Parathyroid adenoma (tissue), 2 donors: ENCODE measurements at regions not wholly inside any gene's neighbourhood (a gene's known extent, or its start where the extent isn't known, plus 50 kb on each side); places are given as distances from the start of the nearest gene placed in this dataset.
"Not testable (repeated sequence)": the region's sequence is repeated elsewhere in the genome, so short reads cannot be mapped to it uniquely, and the experiment has no call there.

Experiments used
- H2AFZ ChIP-seq: fragments of 300-600 bp; sonication (generic); one replicate; pipeline ENCODE4 v1.7.0; 2017; ENCODE audit warnings: antibody characterized with exemption, mild to moderate bottlenecking
- H3K27ac ChIP-seq: fragments of 300-600 bp; sonication (generic); one replicate; pipeline ENCODE4 v1.7.0; 2017
- H3K27me3 ChIP-seq: fragments of 300-600 bp; sonication (generic); one replicate; pipeline ENCODE4 v1.7.0; 2017; ENCODE audit warnings: low read length; ENCODE audit not compliant: control insufficient read depth, insufficient read depth
- H3K36me3 ChIP-seq: fragments of 300-600 bp; sonication (generic); one replicate; pipeline ENCODE4 v1.7.0; 2017; ENCODE audit warnings: low read length; ENCODE audit not compliant: control insufficient read depth, insufficient read depth
- H3K4me1 ChIP-seq: fragments of 300-600 bp; sonication (generic); one replicate; pipeline ENCODE4 v1.7.0; 2017; ENCODE audit warnings: control low read depth
- H3K4me2 ChIP-seq: fragments of 300-600 bp; sonication (generic); one replicate; pipeline ENCODE4 v1.7.0; 2017; ENCODE audit warnings: low read length
- H3K4me3 ChIP-seq: fragments of 300-600 bp; sonication (generic); one replicate; pipeline ENCODE4 v1.7.0; 2017; ENCODE audit warnings: low read depth, low read length
- H3K79me2 ChIP-seq: fragments of 300-600 bp; sonication (generic); one replicate; pipeline ENCODE4 v1.7.0; 2017; ENCODE audit warnings: control low read depth
- H3K9ac ChIP-seq: fragments of 300-600 bp; sonication (generic); one replicate; pipeline ENCODE4 v1.7.0; 2017; ENCODE audit warnings: mild to moderate bottlenecking
- H3K9me3 ChIP-seq: fragments of 300-600 bp; sonication (generic); one replicate; pipeline ENCODE4 v1.7.0; 2017; ENCODE audit warnings: low read length; ENCODE audit not compliant: control insufficient read depth
- TF ChIP-seq, protein P1 (sequence below): fragments of 300-600 bp; sonication (generic); IDR thresholded peaks from one replicate; pipeline ENCODE4 v1.7.0; 2017; ENCODE audit warnings: antibody characterized with exemption, mild to moderate bottlenecking
- donor health status: primary hyperparathyroidism.

DNA sequence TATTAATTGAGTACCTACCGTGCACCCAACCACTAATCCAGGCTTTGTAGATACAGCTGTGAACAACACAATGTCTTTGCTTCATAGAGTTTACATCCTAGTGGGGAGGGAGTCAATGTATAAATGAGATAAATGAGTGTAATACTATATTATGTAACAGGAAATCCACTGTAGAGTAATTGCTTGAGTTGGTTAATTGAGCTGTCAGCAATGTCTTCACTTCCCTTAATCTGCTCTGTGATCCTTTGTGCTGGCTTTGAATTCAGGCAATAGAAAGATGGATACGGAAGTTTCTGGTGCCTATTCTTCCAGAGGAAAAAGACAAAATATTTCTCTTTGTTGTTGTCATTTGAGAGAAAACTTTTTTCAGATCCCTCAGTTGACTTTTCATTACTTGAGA is 104.0 kb upstream of the SLC16A7 start:
- H3K36me3 ChIP-seq = no peaks in the 10 kb centered on the region
- H3K9me3 ChIP-seq = no peaks in the 10 kb centered on the region
- TF ChIP-seq, protein P1, sequence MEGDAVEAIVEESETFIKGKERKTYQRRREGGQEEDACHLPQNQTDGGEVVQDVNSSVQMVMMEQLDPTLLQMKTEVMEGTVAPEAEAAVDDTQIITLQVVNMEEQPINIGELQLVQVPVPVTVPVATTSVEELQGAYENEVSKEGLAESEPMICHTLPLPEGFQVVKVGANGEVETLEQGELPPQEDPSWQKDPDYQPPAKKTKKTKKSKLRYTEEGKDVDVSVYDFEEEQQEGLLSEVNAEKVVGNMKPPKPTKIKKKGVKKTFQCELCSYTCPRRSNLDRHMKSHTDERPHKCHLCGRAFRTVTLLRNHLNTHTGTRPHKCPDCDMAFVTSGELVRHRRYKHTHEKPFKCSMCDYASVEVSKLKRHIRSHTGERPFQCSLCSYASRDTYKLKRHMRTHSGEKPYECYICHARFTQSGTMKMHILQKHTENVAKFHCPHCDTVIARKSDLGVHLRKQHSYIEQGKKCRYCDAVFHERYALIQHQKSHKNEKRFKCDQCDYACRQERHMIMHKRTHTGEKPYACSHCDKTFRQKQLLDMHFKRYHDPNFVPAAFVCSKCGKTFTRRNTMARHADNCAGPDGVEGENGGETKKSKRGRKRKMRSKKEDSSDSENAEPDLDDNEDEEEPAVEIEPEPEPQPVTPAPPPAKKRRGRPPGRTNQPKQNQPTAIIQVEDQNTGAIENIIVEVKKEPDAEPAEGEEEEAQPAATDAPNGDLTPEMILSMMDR = no peak
- no peaks in the 10 kb centered on the region for H3K27me3 ChIP-seq
- H3K27ac ChIP-seq = no peak overlapping the region
- no peaks in the 10 kb centered on the region for H3K79me2 ChIP-seq
- H3K4me1 ChIP-seq = no peaks in the 10 kb centered on the region
- H2AFZ ChIP-seq = no peak overlapping the region
- no peak overlapping the region for H3K4me2 ChIP-seq
- no peak overlapping the region for H3K9ac ChIP-seq
- no peak overlapping the region for H3K4me3 ChIP-seq

DNA sequence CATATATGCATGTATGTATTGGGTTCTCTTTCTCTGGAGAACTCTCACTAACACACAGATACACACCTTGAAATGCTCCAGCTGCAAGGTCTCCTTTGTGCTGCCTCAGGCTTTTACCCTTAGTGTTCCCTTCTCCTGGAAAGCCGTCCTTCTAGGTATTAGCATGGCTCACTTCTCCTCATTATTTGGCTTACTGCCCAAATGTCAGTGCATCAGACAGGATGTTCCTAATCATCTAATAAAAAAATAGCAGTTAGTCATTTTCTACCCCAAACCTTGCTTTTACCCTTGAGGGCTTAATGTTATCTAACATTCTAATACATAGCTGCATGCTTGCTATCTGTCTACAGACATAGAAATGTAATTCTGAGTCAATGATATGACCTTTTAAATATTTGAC is 109.0 kb upstream of the SLC16A7 start:
- Histone ChIP-seq H3K36me3 (no peaks in the 10 kb centered on the region), H3K4me1 (no peaks in the 10 kb centered on the region), H3K9me3 (no peaks in the 10 kb centered on the region), H3K27ac (no peak overlapping the region), H3K4me2 (no peak overlapping the region), H3K27me3 (no peaks in the 10 kb centered on the region), H3K9ac (no peak overlapping the region), H2AFZ (no peak overlapping the region), H3K79me2 (no peaks in the 10 kb centered on the region), H3K4me3 (no peak overlapping the region)
- TF ChIP-seq, protein P1 = no peak

DNA sequence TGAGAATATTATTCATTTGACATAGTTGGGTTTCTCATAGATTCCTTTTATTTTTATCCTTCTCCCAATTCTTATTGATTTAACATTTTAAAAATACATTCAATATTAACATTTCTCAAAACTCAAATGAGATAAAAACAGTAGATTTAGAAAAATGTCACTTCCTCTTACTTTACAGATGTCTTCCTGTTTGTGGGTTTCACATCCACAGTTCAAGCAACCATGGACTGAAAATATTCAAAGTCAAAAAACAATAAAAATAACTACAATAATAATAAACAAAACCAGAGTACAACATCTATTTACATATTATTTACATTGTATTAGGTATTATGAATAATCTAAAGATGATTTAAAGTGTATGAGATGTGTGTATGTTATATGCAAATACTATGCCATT is 111.3 kb upstream of the SLC16A7 start:
- Histone ChIP-seq H3K9me3 (no peaks in the 10 kb centered on the region), H2AFZ (no peak overlapping the region), H3K9ac (no peak overlapping the region), H3K27me3 (no peaks in the 10 kb centered on the region), H3K36me3 (no peaks in the 10 kb centered on the region), H3K4me2 (no peak overlapping the region), H3K4me3 (no peak overlapping the region), H3K4me1 (no peaks in the 10 kb centered on the region), H3K79me2 (no peaks in the 10 kb centered on the region), H3K27ac (no peak overlapping the region)
- TF ChIP-seq, protein P1 = no peak

DNA sequence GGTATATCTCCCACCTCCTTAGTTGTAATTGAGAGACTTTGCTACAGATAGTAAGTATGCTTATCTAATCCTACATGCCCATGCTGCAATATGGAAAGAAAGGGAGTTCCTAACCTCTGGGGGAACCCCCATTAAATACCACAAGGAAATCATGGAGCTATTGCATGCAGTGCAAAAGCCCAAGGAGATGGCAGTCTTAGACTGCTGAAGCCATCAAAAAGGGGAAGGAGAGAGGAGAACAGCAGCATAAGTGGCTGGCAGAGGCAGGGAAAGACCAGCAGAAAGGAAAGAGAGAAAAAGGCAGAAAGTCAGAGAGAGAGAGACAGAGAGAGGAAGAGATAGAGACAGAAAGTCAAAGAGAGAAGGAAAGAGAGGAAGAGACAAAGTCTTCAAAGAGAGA is 121.6 kb upstream of the SLC16A7 start:
- H3K79me2 ChIP-seq, H3K27ac ChIP-seq, H3K36me3 ChIP-seq, H3K4me3 ChIP-seq, H3K27me3 ChIP-seq, H3K4me1 ChIP-seq, H3K4me2 ChIP-seq, H3K9me3 ChIP-seq, H2AFZ ChIP-seq, H3K9ac ChIP-seq: not testable (repeated sequence)

DNA sequence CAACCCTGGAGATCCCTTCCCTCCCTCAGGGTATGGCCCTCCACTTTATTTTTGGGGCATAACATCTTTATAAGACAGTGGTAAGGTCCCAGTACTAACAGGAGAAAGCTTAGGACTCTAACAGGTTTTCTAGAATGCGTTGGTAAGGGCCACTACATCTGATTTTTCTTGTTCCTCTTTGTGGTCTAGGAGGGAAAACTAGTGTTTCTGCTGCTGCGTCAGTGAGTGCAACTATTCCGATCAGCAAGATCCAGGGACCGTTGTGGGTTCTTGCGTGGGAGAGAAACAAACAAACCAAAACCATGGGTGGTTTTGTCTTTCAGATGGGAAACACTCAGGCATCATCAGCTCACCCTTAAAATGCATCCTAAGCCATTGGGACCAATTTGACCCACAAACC is 123.6 kb upstream of the SLC16A7 start:
- H3K27me3 ChIP-seq = no peaks in the 10 kb centered on the region
- H3K9ac ChIP-seq = no peak overlapping the region
- H3K9me3 ChIP-seq = no peaks in the 10 kb centered on the region
- H3K36me3 ChIP-seq = no peaks in the 10 kb centered on the region
- no peak overlapping the region for H2AFZ ChIP-seq
- H3K4me3 ChIP-seq = no peak overlapping the region
- H3K27ac ChIP-seq = no peak overlapping the region
- TF ChIP-seq, protein P1 = no peak
- no peaks in the 10 kb centered on the region for H3K4me1 ChIP-seq
- no peaks in the 10 kb centered on the region for H3K79me2 ChIP-seq
- no peak overlapping the region for H3K4me2 ChIP-seq
